Suppressor macrophage (primary cell): ENCODE measurements at regions not wholly inside any gene's neighbourhood (a gene's known extent, or its start where the extent isn't known, plus 50 kb on each side); places are given as distances from the start of the nearest gene placed in this dataset.
"Not testable (repeated sequence)": the region's sequence is repeated elsewhere in the genome, so short reads cannot be mapped to it uniquely, and the experiment has no call there.

Experiments
- DNase-seq, 4 experiments: peaks; one replicate each; pipeline ENCODE4 v3.0.0-alpha.2; 2020 to 2022

- DNase-seq: no peak
Measured at GRCh38 chr7:55261386-55261770, 103.8 kb upstream of the LANCL2 start.

- DNase-seq: not testable (repeated sequence)
Measured at GRCh38 chr7:55265328-55265727, 99.8 kb upstream of the LANCL2 start.

GRCh38 chr7:55265836-55266642 is 99.1 kb upstream of the LANCL2 start:
- no peak for DNase-seq

GRCh38 chr7:55271069-55271626 is 94.0 kb upstream of the LANCL2 start:
- no peak for DNase-seq

- no peak for DNase-seq
Measured at GRCh38 chr7:55271661-55272060, 93.5 kb upstream of the LANCL2 start.

- DNase-seq: no peak
Measured at GRCh38 chr7:55272328-55272727, 92.8 kb upstream of the LANCL2 start.

GRCh38 chr7:55273186-55273980 is 91.8 kb upstream of the LANCL2 start:
- no peak for DNase-seq

GRCh38 chr7:55274156-55274555 is 91.0 kb upstream of the LANCL2 start:
- DNase-seq: no peak

- no peak for DNase-seq
Measured at GRCh38 chr7:55275291-55276200, 89.6 kb upstream of the LANCL2 start.

- DNase-seq: no peak
Measured at GRCh38 chr7:55276572-55277295, 88.4 kb upstream of the LANCL2 start.

- DNase-seq: no peak
Measured at GRCh38 chr7:55277916-55278315, 87.2 kb upstream of the LANCL2 start.

GRCh38 chr7:55278321-55278720 is 86.8 kb upstream of the LANCL2 start:
- no peak for DNase-seq

- DNase-seq: no peak
Measured at GRCh38 chr7:55279080-55279845, 85.9 kb upstream of the LANCL2 start.

GRCh38 chr7:55280031-55280454 is 85.1 kb upstream of the LANCL2 start:
- peak; percentile 68 to 81 (median 75) for DNase-seq

GRCh38 chr7:55285665-55286064 is 79.5 kb upstream of the LANCL2 start:
- no peak for DNase-seq

GRCh38 chr7:55286666-55287065 is 78.5 kb upstream of the LANCL2 start:
- no peak for DNase-seq

- DNase-seq: no peak
Measured at GRCh38 chr7:55288070-55288824, 76.9 kb upstream of the LANCL2 start.

- DNase-seq: no peak
Measured at GRCh38 chr7:55296070-55296469, 69.1 kb upstream of the LANCL2 start.

GRCh38 chr7:55299273-55299967 is 65.7 kb upstream of the LANCL2 start:
- DNase-seq: no peak

GRCh38 chr7:55303220-55303619 is 61.9 kb upstream of the LANCL2 start:
- no peak for DNase-seq
